ENCODE measurements at regions not wholly inside any gene's neighbourhood (a gene's known extent, or its start where the extent isn't known, plus 50 kb on each side); places are given as distances from the start of the nearest gene placed in this dataset.

- Histone ChIP-seq H3K27ac (ENCODE audit: low read depth, low read length) (no peak overlapping the region), H3K36me3 (ENCODE audit: control insufficient read depth, insufficient read depth, low read length) (no peaks in the 10 kb centered on the region), H3K4me1 (ENCODE audit: control insufficient read depth, insufficient read depth, low read length) (no peaks in the 10 kb centered on the region), H3K27me3 (ENCODE audit: control insufficient read depth, insufficient read depth, low read length, poor library complexity, severe bottlenecking) (no peaks in the 10 kb centered on the region), H3K9ac (ENCODE audit: extremely low read depth, low read length, poor library complexity, severe bottlenecking) (no peak overlapping the region), H3K9me3 (ENCODE audit: control insufficient read depth, low read length) (no peaks in the 10 kb centered on the region), H3K4me3 (ENCODE audit: low read length) (no peak overlapping the region)
- Mint-ChIP-seq H3K27me3 (ENCODE audit: insufficient read depth) (no peaks in the 10 kb centered on the region), H3K27ac (peak overlapping the region; percentile 49), H3K4me3 (no peak overlapping the region), H3K4me1 (peaks cover 8% of the 10 kb centered on the region), H3K36me3 (ENCODE audit: low read depth) (no peaks in the 10 kb centered on the region), H3K9me3 (peaks cover 12% of the 10 kb centered on the region)
- 61 to 67% methylated on average over 3 of the region's 3 CpGs for WGBS, 2 experiments (ENCODE audit: insufficient coverage in 1 of 2, insufficient read length in 1 of 2)
- TF ChIP-seq, protein P1, sequence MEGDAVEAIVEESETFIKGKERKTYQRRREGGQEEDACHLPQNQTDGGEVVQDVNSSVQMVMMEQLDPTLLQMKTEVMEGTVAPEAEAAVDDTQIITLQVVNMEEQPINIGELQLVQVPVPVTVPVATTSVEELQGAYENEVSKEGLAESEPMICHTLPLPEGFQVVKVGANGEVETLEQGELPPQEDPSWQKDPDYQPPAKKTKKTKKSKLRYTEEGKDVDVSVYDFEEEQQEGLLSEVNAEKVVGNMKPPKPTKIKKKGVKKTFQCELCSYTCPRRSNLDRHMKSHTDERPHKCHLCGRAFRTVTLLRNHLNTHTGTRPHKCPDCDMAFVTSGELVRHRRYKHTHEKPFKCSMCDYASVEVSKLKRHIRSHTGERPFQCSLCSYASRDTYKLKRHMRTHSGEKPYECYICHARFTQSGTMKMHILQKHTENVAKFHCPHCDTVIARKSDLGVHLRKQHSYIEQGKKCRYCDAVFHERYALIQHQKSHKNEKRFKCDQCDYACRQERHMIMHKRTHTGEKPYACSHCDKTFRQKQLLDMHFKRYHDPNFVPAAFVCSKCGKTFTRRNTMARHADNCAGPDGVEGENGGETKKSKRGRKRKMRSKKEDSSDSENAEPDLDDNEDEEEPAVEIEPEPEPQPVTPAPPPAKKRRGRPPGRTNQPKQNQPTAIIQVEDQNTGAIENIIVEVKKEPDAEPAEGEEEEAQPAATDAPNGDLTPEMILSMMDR (conservative IDR thresholded peaks at IDR 0.05), result no peak
- peak; percentile 76 for DNase-seq
Observed at GRCh38 chr7:41808541-41808940, 105.7 kb upstream of the INHBA start.

DNA sequence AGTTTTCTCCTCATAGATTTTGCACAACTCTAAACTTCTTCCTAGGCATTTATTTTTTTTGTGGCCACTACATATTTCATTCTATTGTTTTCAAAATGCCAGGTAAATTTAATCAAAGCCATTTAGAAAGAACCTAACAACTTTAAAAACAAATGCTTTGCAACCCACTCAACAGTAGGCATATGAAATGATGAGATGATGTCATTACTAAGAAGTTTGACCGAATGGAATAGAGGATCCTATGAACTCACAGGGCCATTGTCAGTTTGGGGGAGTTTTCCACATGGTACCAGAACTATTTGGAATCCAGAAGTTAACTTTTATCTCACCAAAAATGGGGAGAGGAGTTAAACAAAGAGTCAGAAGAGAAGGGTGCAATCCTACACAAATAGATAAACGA is 100.7 kb upstream of the INHBA start:
- H3K27me3 ChIP-seq (ENCODE audit: control insufficient read depth, insufficient read depth, low read length, poor library complexity, severe bottlenecking), result no peaks in the 10 kb centered on the region
- Mint-ChIP-seq H3K4me1 (no peaks in the 10 kb centered on the region), H3K9me3 (no peaks in the 10 kb centered on the region), H3K36me3 (ENCODE audit: low read depth) (no peaks in the 10 kb centered on the region), H3K4me3 (no peak overlapping the region), H3K27ac (no peak overlapping the region), H3K27me3 (ENCODE audit: insufficient read depth) (no peaks in the 10 kb centered on the region)
- H3K9ac ChIP-seq (ENCODE audit: extremely low read depth, low read length, poor library complexity, severe bottlenecking), result no peak overlapping the region
- no peak overlapping the region for H3K4me3 ChIP-seq (ENCODE audit: low read length)
- WGBS, 2 experiments (ENCODE audit: insufficient coverage in 1 of 2, insufficient read length in 1 of 2), result 93% methylated on average over 2 of the region's 2 CpGs; no CpG with 5 or more reads in 1 of the 2 experiments
- H3K9me3 ChIP-seq (ENCODE audit: control insufficient read depth, low read length), result no peaks in the 10 kb centered on the region
- no peaks in the 10 kb centered on the region for H3K36me3 ChIP-seq (ENCODE audit: control insufficient read depth, insufficient read depth, low read length)
- TF ChIP-seq, protein P1 (conservative IDR thresholded peaks at IDR 0.05), result no peak
- no peak overlapping the region for H3K27ac ChIP-seq (ENCODE audit: low read depth, low read length)
- DNase-seq, result no peak
- H3K4me1 ChIP-seq (ENCODE audit: control insufficient read depth, insufficient read depth, low read length), result no peaks in the 10 kb centered on the region

DNA sequence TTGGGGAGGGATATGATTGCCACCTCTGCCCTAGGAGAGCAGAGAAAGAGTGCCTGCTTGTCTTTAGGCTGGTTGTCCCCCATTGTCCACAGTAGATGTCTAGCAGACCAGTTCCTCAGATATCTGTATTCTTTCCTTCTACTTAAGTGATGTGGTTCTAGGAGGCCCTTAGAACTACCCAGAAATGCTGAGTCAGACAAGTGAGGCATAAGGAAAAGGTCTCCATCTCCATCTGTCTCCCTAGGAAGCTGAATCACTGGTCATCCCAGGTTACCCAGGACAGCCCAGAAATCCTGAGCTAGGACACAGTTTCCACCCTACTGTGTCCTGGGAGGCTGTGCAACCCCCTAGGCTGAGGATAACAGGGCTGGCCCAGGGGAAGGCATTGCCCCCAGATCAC is 93.4 kb upstream of the INHBA start:
- Histone ChIP-seq H3K9ac (ENCODE audit: extremely low read depth, low read length, poor library complexity, severe bottlenecking) (no peak overlapping the region), H3K4me3 (ENCODE audit: low read length) (no peak overlapping the region), H3K4me1 (ENCODE audit: control insufficient read depth, insufficient read depth, low read length) (no peaks in the 10 kb centered on the region), H3K9me3 (ENCODE audit: control insufficient read depth, low read length) (no peaks in the 10 kb centered on the region), H3K36me3 (ENCODE audit: control insufficient read depth, insufficient read depth, low read length) (no peaks in the 10 kb centered on the region), H3K27me3 (ENCODE audit: control insufficient read depth, insufficient read depth, low read length, poor library complexity, severe bottlenecking) (no peaks in the 10 kb centered on the region), H3K27ac (ENCODE audit: low read depth, low read length) (no peak overlapping the region)
- Mint-ChIP-seq H3K27me3 (ENCODE audit: insufficient read depth) (no peaks in the 10 kb centered on the region), H3K9me3 (no peaks in the 10 kb centered on the region), H3K4me3 (no peak overlapping the region), H3K36me3 (ENCODE audit: low read depth) (no peaks in the 10 kb centered on the region), H3K4me1 (no peaks in the 10 kb centered on the region), H3K27ac (no peak overlapping the region)
- TF ChIP-seq, protein P1 (conservative IDR thresholded peaks at IDR 0.05), result no peak
- DNase-seq, result no peak

All from endodermal cell (in vitro differentiated cells).